Renal pelvis (tissue), 1 donor: ENCODE measurements at regions not wholly inside any gene's neighbourhood (a gene's known extent, or its start where the extent isn't known, plus 50 kb on each side); places are given as distances from the start of the nearest gene placed in this dataset.

Experiments used
- DNase-seq: peaks from one replicate; pipeline ENCODE4 v3.0.0-alpha.2; 2013

GRCh38 chr11:111095327-111095726, 150.2 kb upstream of the POU2AF2 start:
- DNase-seq = no peak

- no peak for DNase-seq
Observed at GRCh38 chr11:111093061-111093460, 152.5 kb upstream of the POU2AF2 start.

- DNase-seq = no peak
Observed at GRCh38 chr11:111091321-111091938, 154.1 kb upstream of the POU2AF2 start.

DNA sequence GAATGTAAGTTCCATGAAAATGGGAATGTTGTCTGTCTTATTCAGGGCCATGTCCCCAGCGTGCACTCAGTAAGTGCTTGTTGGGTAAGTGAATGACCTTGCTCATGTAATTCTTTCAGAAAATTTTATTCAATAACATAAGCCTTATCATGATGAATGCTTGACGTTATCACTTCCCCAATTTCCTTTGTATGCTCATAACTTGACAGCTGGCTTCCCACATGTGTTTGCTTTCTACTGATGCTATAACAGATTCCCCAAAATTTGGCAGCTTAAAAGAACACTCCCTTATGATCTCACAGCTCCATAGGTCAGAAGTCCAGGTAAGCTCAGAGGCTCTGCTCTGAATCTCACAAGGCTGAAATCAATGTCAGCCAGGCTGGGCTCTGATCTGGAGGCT, 155.8 kb upstream of the POU2AF2 start:
- no peak for DNase-seq

GRCh38 chr11:111088847-111089355, 156.6 kb upstream of the POU2AF2 start:
- DNase-seq = no peak

- DNase-seq = no peak
Observed at GRCh38 chr11:111086058-111086457, 159.5 kb upstream of the POU2AF2 start.

DNA sequence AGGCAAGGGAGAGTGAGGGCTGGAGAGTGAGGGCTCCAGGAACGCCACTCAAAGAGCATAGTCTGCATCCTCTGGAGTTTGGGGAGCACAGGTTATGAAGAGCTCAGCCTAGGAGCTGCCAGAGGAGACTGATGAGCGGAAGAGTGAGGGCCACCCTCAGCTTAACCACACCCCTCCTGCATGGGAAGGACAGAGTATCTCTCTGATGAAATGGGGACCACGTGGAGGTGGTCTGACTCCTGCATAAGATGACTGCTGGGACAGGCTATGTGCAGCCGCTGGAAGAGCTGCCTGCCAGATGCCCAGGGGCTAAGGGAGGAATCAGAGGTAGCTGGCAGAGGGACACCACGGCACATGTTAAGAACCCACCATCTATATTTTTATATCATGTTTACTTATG, 162.9 kb upstream of the POU2AF2 start:
- no peak for DNase-seq

GRCh38 chr11:111081021-111081511, 164.5 kb upstream of the POU2AF2 start:
- peak; percentile 48 for DNase-seq

DNA sequence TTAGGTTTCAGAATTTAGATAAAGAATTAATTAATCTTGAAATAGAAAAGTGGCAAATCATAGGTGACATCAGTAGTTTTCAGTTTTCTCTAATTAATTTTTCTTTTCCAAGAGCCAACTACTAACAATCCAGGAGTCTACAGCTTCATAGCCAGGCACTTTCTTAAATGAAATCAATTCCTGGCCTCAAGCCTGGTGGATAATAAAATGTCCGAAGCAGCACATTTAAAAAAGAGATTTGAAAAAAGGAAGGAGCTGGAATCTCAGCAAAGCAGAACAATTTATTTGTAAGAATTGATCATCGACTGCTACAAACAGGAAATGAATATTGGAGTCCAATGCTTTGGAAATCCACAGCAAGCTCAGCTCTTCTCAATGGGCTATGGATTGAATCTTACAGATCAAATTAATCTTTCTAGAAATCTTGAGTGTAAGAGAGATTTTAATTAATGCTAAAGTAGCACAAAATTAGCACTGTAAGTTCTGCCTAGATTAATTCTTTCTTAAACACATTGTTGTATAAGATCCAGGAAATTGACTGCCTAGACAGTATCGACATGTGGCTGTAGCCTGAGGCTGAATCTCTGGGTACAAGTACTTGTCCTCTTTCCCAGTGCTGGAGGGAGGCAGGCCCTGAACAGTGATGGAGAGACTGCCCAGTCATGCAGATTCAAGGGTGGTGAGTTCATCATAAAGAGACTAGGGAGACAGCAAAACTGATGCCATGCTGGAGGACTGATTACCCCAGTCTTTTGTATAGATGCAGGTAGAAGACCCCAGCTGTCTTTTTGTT, 167.8 kb upstream of the POU2AF2 start:
- no peak for DNase-seq

DNA sequence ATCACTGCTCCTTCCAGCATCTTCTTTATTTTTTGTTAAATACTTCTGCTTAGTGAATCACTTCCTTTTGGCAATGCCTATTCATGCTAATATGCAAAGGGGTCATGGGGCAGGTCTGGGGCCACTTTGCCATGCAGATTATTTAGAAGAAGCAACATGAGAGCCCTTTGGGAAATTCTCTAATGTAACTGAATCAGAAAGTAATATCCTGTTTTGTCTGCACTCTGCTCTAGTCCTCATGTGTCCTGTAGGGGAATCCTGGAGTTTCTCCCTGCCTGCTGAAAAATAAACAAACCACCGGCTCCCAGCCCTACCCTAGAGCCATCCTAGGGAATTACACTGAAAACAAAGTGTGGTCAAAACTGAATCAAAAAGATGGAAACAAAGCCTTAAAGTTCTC, 176.5 kb upstream of the POU2AF2 start:
- DNase-seq = no peak

- DNase-seq = no peak
Observed at GRCh38 chr11:111067994-111068393, 177.5 kb upstream of the POU2AF2 start.

GRCh38 chr11:111066846-111067245, 178.7 kb upstream of the POU2AF2 start:
- no peak for DNase-seq

GRCh38 chr11:111063726-111064517, 181.6 kb upstream of the POU2AF2 start:
- no peak for DNase-seq

DNA sequence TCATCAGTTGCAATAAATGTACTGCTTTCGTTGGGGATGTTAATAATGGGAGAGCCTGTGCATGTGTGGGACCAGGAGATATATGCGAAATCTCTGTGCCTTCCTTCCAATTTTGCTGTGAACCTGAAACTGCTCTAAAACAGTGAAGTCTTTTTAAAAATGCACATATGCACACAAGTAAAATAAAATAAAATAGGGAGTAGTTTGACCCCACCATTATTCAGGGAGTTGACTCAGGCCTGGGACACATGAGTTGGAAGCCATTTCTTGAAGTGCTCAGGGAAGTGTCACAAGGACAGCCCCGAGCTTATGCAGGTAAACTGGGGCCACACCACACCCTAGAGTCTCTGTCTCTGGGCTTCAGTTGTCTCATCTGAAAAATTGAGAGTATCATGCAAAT, 183.1 kb upstream of the POU2AF2 start:
- DNase-seq = no peak

GRCh38 chr11:111059726-111060125, 185.8 kb upstream of the POU2AF2 start:
- no peak for DNase-seq

GRCh38 chr11:111049131-111049530, 196.4 kb upstream of the POU2AF2 start:
- DNase-seq = no peak

DNA sequence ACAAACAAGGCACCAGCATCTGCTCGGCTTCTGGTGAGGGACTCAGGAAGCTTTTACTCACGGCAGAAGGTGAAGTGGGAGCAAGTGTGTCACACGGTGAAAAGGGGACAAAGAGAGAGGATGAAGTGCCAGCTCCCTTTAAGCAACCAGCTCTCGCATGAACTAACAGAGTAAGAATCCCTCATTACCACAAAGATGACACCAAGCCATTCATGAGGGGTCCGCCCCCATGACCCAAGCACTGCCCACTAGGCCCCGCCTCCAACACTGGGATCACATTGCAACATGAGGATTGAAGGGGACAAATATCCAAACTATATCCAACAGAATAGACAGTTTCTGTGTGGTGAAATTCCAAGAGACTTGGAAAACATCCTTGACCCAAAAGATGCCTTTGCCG, 198.2 kb upstream of the POU2AF2 start:
- no peak for DNase-seq

DNA sequence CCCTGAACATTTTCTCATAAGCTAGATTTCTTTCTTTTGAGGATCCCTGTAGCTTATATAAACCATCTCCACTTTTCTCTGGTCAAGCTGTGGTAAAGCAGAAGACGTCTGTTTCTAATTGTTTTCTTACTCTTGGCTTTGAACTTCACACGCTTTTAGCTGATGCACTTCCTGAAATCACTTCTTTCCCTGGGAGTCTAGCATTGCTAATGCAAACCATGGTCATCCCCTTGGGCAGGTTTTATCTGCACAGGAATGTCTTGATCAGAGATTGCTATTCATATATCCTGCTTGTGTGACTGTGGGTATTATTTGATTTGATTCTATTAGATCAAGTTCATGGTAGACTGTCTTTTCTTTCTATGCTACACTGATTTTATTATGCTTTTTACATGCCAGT, 199.2 kb upstream of the POU2AF2 start:
- no peak for DNase-seq

DNA sequence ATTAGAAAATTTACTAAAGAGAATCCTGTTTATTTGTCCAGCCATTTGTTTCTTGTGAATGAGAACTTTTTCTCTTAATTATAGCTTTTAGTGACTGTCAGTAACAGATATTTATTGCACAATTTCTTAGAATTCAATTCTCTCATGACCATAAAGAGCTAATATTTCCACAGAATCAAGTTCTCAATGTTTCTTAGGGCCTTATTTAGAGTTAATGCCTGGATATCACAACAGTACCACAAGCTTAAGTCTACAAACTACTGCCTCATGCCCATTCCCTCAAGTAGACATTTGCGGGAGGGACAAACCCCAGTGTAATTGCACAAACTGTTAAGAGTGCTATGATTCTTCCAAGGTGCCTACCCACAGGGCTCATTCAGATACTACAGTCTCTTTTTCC, 199.7 kb upstream of the POU2AF2 start:
- DNase-seq = no peak

DNA sequence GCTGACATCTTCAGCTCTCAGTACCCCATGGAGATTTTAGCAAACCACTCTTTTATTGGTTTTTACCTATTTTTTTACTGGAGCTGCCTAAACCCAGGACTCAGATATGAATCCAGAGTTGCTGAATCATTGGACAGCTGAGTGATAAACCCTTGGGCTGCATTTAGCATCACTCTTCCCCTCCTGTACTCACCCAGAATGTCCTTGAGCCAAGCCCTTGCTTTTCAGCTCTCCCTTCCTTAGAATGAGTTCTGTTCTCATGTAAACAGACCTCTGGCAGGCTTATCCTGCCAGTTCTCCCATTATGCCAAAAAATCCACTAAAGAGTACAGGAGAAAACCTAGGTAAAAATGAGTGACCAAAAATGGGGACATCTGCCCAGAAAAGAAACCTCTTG, 200.1 kb upstream of the POU2AF2 start:
- DNase-seq = no peak

DNA sequence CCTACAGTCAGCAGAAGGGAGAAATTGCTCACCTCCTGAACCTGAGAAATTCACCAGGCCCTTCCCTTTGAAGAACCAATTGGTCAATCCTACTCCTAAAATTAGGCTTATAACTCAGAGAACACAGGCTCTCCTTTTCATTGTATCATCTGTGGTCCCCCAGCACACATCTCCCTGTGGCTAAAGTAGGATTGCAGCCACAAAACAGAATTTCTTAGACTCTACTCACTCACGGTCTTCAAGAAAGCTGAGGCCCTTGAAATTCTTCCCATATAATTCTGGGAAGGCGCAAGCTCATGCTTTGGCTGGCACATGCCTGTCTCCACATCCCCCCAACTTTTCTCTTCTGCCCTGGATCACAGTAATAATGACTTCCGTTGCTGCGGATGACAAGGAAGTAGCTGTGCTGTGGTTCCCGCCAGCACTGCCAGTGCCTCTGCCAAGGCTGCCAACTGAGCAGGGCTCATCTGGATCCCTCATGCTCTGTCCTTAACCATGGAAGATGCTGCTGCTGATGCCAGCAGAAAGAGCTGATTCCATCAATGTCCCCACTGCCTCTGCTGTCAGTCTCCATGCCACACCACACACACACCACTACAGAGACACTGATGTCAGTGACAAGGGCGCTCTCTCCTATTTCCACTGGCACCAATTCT, 200.6 kb upstream of the POU2AF2 start:
- no peak for DNase-seq

DNA sequence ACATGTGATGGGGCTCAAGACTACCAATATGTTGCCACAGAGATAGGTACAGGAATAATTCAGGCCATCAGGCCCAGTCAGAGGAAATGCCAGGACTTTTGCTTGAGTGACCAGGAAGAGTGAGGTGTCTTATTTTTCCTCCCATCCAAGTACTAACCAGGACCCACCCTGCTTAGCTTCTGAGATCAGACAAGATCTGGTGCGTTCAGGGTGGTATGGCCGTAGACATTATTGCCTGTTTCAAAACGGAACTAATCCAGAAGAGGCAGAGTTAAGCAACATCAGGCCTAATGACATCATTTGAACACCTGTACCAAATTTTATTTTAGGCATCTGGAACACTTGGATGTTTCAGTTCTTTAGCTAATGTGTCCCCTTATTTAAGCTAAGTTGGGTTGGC, 205.5 kb upstream of the POU2AF2 start:
- no peak for DNase-seq
